Neuronal stem cell (in vitro differentiated cells): ENCODE measurements at regions not wholly inside any gene's neighbourhood (a gene's known extent, or its start where the extent isn't known, plus 50 kb on each side); places are given as distances from the start of the nearest gene placed in this dataset.

Experiments used
- DNase-seq: peaks from one replicate; pipeline ENCODE4 v3.0.0-alpha.2; 2013; ENCODE audit warnings: low spot score
- H2AFZ ChIP-seq: one replicate; pipeline ENCODE4 v1.6.1; 2013; ENCODE audit warnings: mild to moderate bottlenecking, low read length, inconsistent platforms
- H2AK5ac ChIP-seq: 2 replicates; pipeline ENCODE4 v1.6.1; 2013; ENCODE audit warnings: low read depth, mild to moderate bottlenecking, inconsistent platforms, low read length, moderate library complexity, mixed read lengths
- H2BK120ac ChIP-seq: 2 replicates; pipeline ENCODE4 v1.6.1; 2013; ENCODE audit warnings: low read depth, mild to moderate bottlenecking, inconsistent platforms, low read length, moderate library complexity, mixed read lengths
- H2BK12ac ChIP-seq: one replicate; pipeline ENCODE4 v1.6.1; 2013; ENCODE audit warnings: low read length, inconsistent platforms
- H2BK15ac ChIP-seq: 2 replicates; pipeline ENCODE4 v1.6.1; 2013; ENCODE audit warnings: mild to moderate bottlenecking, low read length, inconsistent platforms, mixed read lengths
- H2BK5ac ChIP-seq: one replicate; pipeline ENCODE4 v1.6.1; 2013; ENCODE audit warnings: inconsistent platforms, mild to moderate bottlenecking, low read length, moderate library complexity
- H3K14ac ChIP-seq: one replicate; pipeline ENCODE4 v1.6.1; 2013; ENCODE audit warnings: low read length, inconsistent platforms
- H3K18ac ChIP-seq: 2 replicates; pipeline ENCODE4 v1.6.1; 2013; ENCODE audit warnings: low read length, inconsistent platforms
- H3K23ac ChIP-seq: 2 replicates; pipeline ENCODE4 v1.6.1; 2013; ENCODE audit warnings: low read depth, mild to moderate bottlenecking, mixed read lengths, low read length, inconsistent platforms; ENCODE audit not compliant: poor library complexity
- H3K27ac ChIP-seq: replicated peaks from 3 replicates; pipeline ENCODE4 v1.5.1; 2013; ENCODE audit warnings: low read length, inconsistent platforms
- H3K27me3 ChIP-seq, 3 experiments: 2 replicates each; pipeline ENCODE4 v1.6.1; 2013; ENCODE audit warnings: low read length in 3 of 3, mild to moderate bottlenecking in 2 of 3, inconsistent platforms in 1 of 3, low read depth in 1 of 3, mixed read lengths in 1 of 3, moderate library complexity in 1 of 3; ENCODE audit not compliant: control insufficient read depth in 3 of 3, insufficient read depth in 3 of 3
- H3K36me3 ChIP-seq, 2 donors: replicated peaks in 1 of 2; 2 replicates each; pipeline ENCODE4 v1.6.1; 2013; ENCODE audit warnings: low read length in 2 of 2; ENCODE audit not compliant: control insufficient read depth in 2 of 2, insufficient read depth in 2 of 2
- H3K4ac ChIP-seq: 2 replicates; pipeline ENCODE4 v1.6.1; 2013; ENCODE audit warnings: inconsistent platforms, mild to moderate bottlenecking, low read length, moderate library complexity
- H3K4me1 ChIP-seq, 2 donors: 1 replicate in 1 of 2; 2 replicates in 1 of 2; pipeline ENCODE4 v1.6.1; 2013; ENCODE audit warnings: low read length in 2 of 2, low read depth in 1 of 2; ENCODE audit not compliant: control insufficient read depth in 2 of 2, insufficient read depth in 1 of 2
- H3K4me2 ChIP-seq: one replicate; pipeline ENCODE4 v1.6.1; 2013; ENCODE audit warnings: mild to moderate bottlenecking, low read length, inconsistent platforms; ENCODE audit not compliant: insufficient read depth, poor library complexity, severe bottlenecking
- H3K4me3 ChIP-seq, 2 donors: 2 replicates each; pipeline ENCODE4 v1.5.1; 2013; ENCODE audit warnings: low read length in 2 of 2, mild to moderate bottlenecking in 2 of 2, inconsistent platforms in 1 of 2, moderate library complexity in 1 of 2
- H3K79me1 ChIP-seq: one replicate; pipeline ENCODE4 v1.6.1; 2013; ENCODE audit warnings: low read depth, mild to moderate bottlenecking, inconsistent platforms, low read length, moderate library complexity
- H3K9ac ChIP-seq: one replicate; pipeline ENCODE4 v1.6.1; 2013; ENCODE audit warnings: mild to moderate bottlenecking, low read depth, low read length, inconsistent platforms; ENCODE audit not compliant: poor library complexity
- H3K9me3 ChIP-seq, 2 donors: replicated peaks in 1 of 2; 2 replicates each; pipeline versions ENCODE3 to v1.6.1; 2013; ENCODE audit warnings: low read length in 2 of 2, mild to moderate bottlenecking in 2 of 2, inconsistent platforms in 1 of 2, low read depth in 1 of 2, mixed read lengths in 1 of 2, moderate library complexity in 1 of 2; ENCODE audit not compliant: control insufficient read depth in 2 of 2, insufficient read depth in 1 of 2
- H4K8ac ChIP-seq: one replicate; pipeline ENCODE4 v1.6.1; 2013; ENCODE audit warnings: low read depth, mild to moderate bottlenecking, inconsistent platforms, low read length, moderate library complexity
- H4K91ac ChIP-seq: one replicate; pipeline ENCODE4 v1.6.1; 2013; ENCODE audit warnings: low read length, low read depth, mild to moderate bottlenecking, inconsistent platforms; ENCODE audit not compliant: poor library complexity
- WGBS, 2 donors: extraction: QIAGEN DNeasy Blood & Tissue Kit; methylation state at CpG; one replicate each; pipeline ENCODE4 v1.1.7; 2013; ENCODE audit warnings: missing lambda C conversion rate in 2 of 2, mixed read lengths in 1 of 2; ENCODE audit not compliant: insufficient read length in 2 of 2, insufficient replicate concordance in 1 of 2; ENCODE audit errors: extremely low coverage in 2 of 2; 5-methylcytosine and 5-hydroxymethylcytosine counted together

- H2BK120ac ChIP-seq: no peak overlapping the region
Observed at GRCh38 chr16:55388131-55388862, 64.3 kb downstream of the IRX6 start.

GRCh38 chr16:55389426-55390073, 65.5 kb downstream of the IRX6 start:
- Histone ChIP-seq H2AK5ac (no peak overlapping the region), H3K9ac (no peak overlapping the region), H3K27ac (no peak overlapping the region), H3K23ac (no peak overlapping the region), H2BK5ac (no peak overlapping the region), H2BK15ac (no peak overlapping the region), H2BK12ac (no peak overlapping the region), H3K27me3 (no peaks in the 10 kb centered on the region), H3K18ac (no peak overlapping the region), H3K4ac (no peak overlapping the region), H3K79me1 (no peaks in the 10 kb centered on the region), H3K4me1 (peaks cover 8 to 29% of the 10 kb centered on the region in 2 donors), H3K4me2 (no peak overlapping the region), H2AFZ (no peak overlapping the region), H3K9me3 (no peaks in the 10 kb centered on the region), H3K4me3 (no peak overlapping the region), H4K91ac (no peak overlapping the region), H2BK120ac (no peak overlapping the region), H3K14ac (no peak overlapping the region), H3K36me3 (no peaks in the 10 kb centered on the region), H4K8ac (no peak overlapping the region)
- no CpG with 5 or more reads among the region's 9 CpGs for WGBS, 2 donors
- DNase-seq: no peak

More at GRCh38 chr16:55388131-55388862, 64.3 kb downstream of the IRX6 start:
- Histone ChIP-seq H3K18ac (no peak overlapping the region), H3K14ac (no peak overlapping the region), H3K4me3 (no peak overlapping the region), H2BK15ac (no peak overlapping the region), H3K9ac (no peak overlapping the region), H2BK12ac (no peak overlapping the region), H3K36me3 (no peaks in the 10 kb centered on the region), H3K4me2 (no peak overlapping the region), H3K9me3 (no peaks in the 10 kb centered on the region), H4K8ac (no peak overlapping the region), H3K27me3 (no peaks in the 10 kb centered on the region), H3K4ac (no peak overlapping the region), H2BK5ac (no peak overlapping the region), H3K4me1 (peaks cover 8 to 29% of the 10 kb centered on the region in 2 donors), H2AK5ac (no peak overlapping the region), H3K79me1 (no peaks in the 10 kb centered on the region), H2AFZ (no peak overlapping the region), H3K27ac (no peak overlapping the region), H3K23ac (no peak overlapping the region), H4K91ac (no peak overlapping the region)
- WGBS, 2 donors: no CpG with 5 or more reads among the region's 5 CpGs
- no peak for DNase-seq

GRCh38 chr16:55390630-55391237, 66.7 kb downstream of the IRX6 start:
- Histone ChIP-seq H3K14ac (no peak overlapping the region), H3K36me3 (no peaks in the 10 kb centered on the region), H2BK12ac (no peak overlapping the region), H3K4me1 (peaks cover 8 to 29% of the 10 kb centered on the region in 2 donors), H3K79me1 (no peaks in the 10 kb centered on the region), H2AK5ac (no peak overlapping the region), H3K9ac (no peak overlapping the region), H3K27me3 (no peaks in the 10 kb centered on the region), H3K9me3 (no peaks in the 10 kb centered on the region), H3K4me2 (no peak overlapping the region), H3K4me3 (no peak overlapping the region), H3K23ac (no peak overlapping the region), H2BK15ac (no peak overlapping the region), H2BK5ac (no peak overlapping the region), H3K27ac (no peak overlapping the region), H3K4ac (no peak overlapping the region), H2BK120ac (no peak overlapping the region), H3K18ac (no peak overlapping the region), H2AFZ (no peak overlapping the region), H4K91ac (no peak overlapping the region), H4K8ac (no peak overlapping the region)
- no CpG with 5 or more reads among the region's 8 CpGs for WGBS, 2 donors
- DNase-seq: no peak

- DNase-seq: no peak
- no peak overlapping the region for H3K18ac ChIP-seq
- H4K8ac ChIP-seq: no peak overlapping the region
- H3K9ac ChIP-seq: no peak overlapping the region
- no peak overlapping the region for H2BK12ac ChIP-seq
- no peaks in the 10 kb centered on the region for H3K9me3 ChIP-seq
- no peak overlapping the region for H3K14ac ChIP-seq
- peaks cover 8 to 29% of the 10 kb centered on the region in 2 donors for H3K4me1 ChIP-seq
- no peak overlapping the region for H3K4ac ChIP-seq
- H3K27ac ChIP-seq: no peak overlapping the region
- H3K79me1 ChIP-seq: no peaks in the 10 kb centered on the region
- no peaks in the 10 kb centered on the region for H3K36me3 ChIP-seq
- no peak overlapping the region for H3K23ac ChIP-seq
- H2AFZ ChIP-seq: no peak overlapping the region
- H2BK15ac ChIP-seq: no peak overlapping the region
- no peak overlapping the region for H2AK5ac ChIP-seq
- H3K27me3 ChIP-seq: no peaks in the 10 kb centered on the region
- no peak overlapping the region for H3K4me3 ChIP-seq
- H4K91ac ChIP-seq: no peak overlapping the region
- no CpG with 5 or more reads among the region's 2 CpGs for WGBS, 2 donors
- H3K4me2 ChIP-seq: no peak overlapping the region
- no peak overlapping the region for H2BK5ac ChIP-seq
- H2BK120ac ChIP-seq: no peak overlapping the region
Observed at GRCh38 chr16:55391760-55392375, 67.9 kb downstream of the IRX6 start.
